Fibroblast of mammary gland (primary cell): ENCODE measurements at regions not wholly inside any gene's neighbourhood (a gene's known extent, or its start where the extent isn't known, plus 50 kb on each side); places are given as distances from the start of the nearest gene placed in this dataset.

ENCODE experiments used
- DNase-seq: peaks from one replicate; pipeline ENCODE4 v3.0.0-alpha.2; 2010; ENCODE audit warnings: low read depth
- H3K4me3 ChIP-seq: 2 replicates; pipeline ENCODE4 v1.5.1; 2011; ENCODE audit warnings: low read depth, mild to moderate bottlenecking, low read length, moderate library complexity; ENCODE audit not compliant: control insufficient read depth
- CTCF ChIP-seq: conservative IDR thresholded peaks from 2 replicates; pipeline ENCODE4 v1.5.1; 2011; ENCODE audit warnings: low read depth, low read length, inconsistent platforms; ENCODE audit not compliant: control insufficient read depth, insufficient read depth

- TF ChIP-seq CTCF, result no peak
- no peak for DNase-seq
- no peak overlapping the region for H3K4me3 ChIP-seq
These were observed 131.8 kb downstream of the QRSL1 start for GRCh38 chr6:106761160-106761559.

- no peak overlapping the region for H3K4me3 ChIP-seq
- no peak for DNase-seq
- no peak for TF ChIP-seq CTCF
These were observed 129.7 kb downstream of the QRSL1 start for GRCh38 chr6:106759112-106759511.

- H3K4me3 ChIP-seq, result no peak overlapping the region
- no peak for TF ChIP-seq CTCF
- DNase-seq, result no peak
These were observed 128.5 kb downstream of the QRSL1 start for GRCh38 chr6:106757722-106758467.

- no peak for TF ChIP-seq CTCF
- no peak overlapping the region for H3K4me3 ChIP-seq
- DNase-seq, result no peak
These were observed 127.9 kb downstream of the QRSL1 start for GRCh38 chr6:106757267-106757666.

- DNase-seq, result no peak
- TF ChIP-seq CTCF, result no peak
These were observed 124.8 kb downstream of the QRSL1 start for GRCh38 chr6:106754215-106754614.

GRCh38 chr6:106752641-106753040, 123.3 kb downstream of the QRSL1 start:
- no peak overlapping the region for H3K4me3 ChIP-seq
- no peak for DNase-seq
- TF ChIP-seq CTCF, result no peak

More at GRCh38 chr6:106754215-106754614, 124.8 kb downstream of the QRSL1 start:
- no peak overlapping the region for H3K4me3 ChIP-seq
